ENCODE measurements at regions not wholly inside any gene's neighbourhood (a gene's known extent, or its start where the extent isn't known, plus 50 kb on each side); places are given as distances from the start of the nearest gene placed in this dataset.
A peak's percentile ranks its signal among the peaks of the same experiment; 100 is the strongest.

GRCh38 chr4:71243091-71243833 lies 95.6 kb upstream of the SLC4A4 start:
- DNase-seq = no peak

GRCh38 chr4:71247706-71248105 lies 91.1 kb upstream of the SLC4A4 start:
- no peak for DNase-seq

GRCh38 chr4:71251261-71251660 lies 87.6 kb upstream of the SLC4A4 start:
- no peak for DNase-seq

- no peak for DNase-seq
Measured at GRCh38 chr4:71253545-71253944, 85.3 kb upstream of the SLC4A4 start.

GRCh38 chr4:71254451-71255012 lies 84.3 kb upstream of the SLC4A4 start:
- DNase-seq = no peak

GRCh38 chr4:71255976-71256375 lies 82.8 kb upstream of the SLC4A4 start:
- DNase-seq = no peak

- no peak for DNase-seq
Measured at GRCh38 chr4:71257761-71258160, 81.1 kb upstream of the SLC4A4 start.

GRCh38 chr4:71258323-71258722 lies 80.5 kb upstream of the SLC4A4 start:
- no peak for DNase-seq

- no peak for DNase-seq
Measured at GRCh38 chr4:71259280-71259679, 79.5 kb upstream of the SLC4A4 start.

GRCh38 chr4:71259911-71260331 lies 78.9 kb upstream of the SLC4A4 start:
- no peak for DNase-seq

GRCh38 chr4:71260544-71260943 lies 78.3 kb upstream of the SLC4A4 start:
- no peak for DNase-seq

GRCh38 chr4:71261001-71261400 lies 77.8 kb upstream of the SLC4A4 start:
- DNase-seq = no peak

- peak; percentile 33 for DNase-seq
Measured at GRCh38 chr4:71261633-71262121, 77.1 kb upstream of the SLC4A4 start.

- DNase-seq = no peak
Measured at GRCh38 chr4:71262161-71262560, 76.7 kb upstream of the SLC4A4 start.

GRCh38 chr4:71266090-71266794 lies 72.6 kb upstream of the SLC4A4 start:
- DNase-seq = no peak

GRCh38 chr4:71267244-71267643 lies 71.6 kb upstream of the SLC4A4 start:
- DNase-seq = no peak

GRCh38 chr4:71268166-71268565 lies 70.7 kb upstream of the SLC4A4 start:
- no peak for DNase-seq

- DNase-seq = no peak
Measured at GRCh38 chr4:71269233-71269632, 69.6 kb upstream of the SLC4A4 start.

- DNase-seq = no peak
Measured at GRCh38 chr4:71270901-71271300, 67.9 kb upstream of the SLC4A4 start.

GRCh38 chr4:71272976-71273375 lies 65.8 kb upstream of the SLC4A4 start:
- no peak for DNase-seq

- DNase-seq = no peak
Measured at GRCh38 chr4:71275004-71275403, 63.8 kb upstream of the SLC4A4 start.

- no peak for DNase-seq
Measured at GRCh38 chr4:71275570-71275969, 63.2 kb upstream of the SLC4A4 start.

- no peak for DNase-seq
Measured at GRCh38 chr4:71277353-71277752, 61.5 kb upstream of the SLC4A4 start.

- DNase-seq = no peak
Measured at GRCh38 chr4:71283642-71284257, 55.1 kb upstream of the SLC4A4 start.
